ENCODE measurements at regions not wholly inside any gene's neighbourhood (a gene's known extent, or its start where the extent isn't known, plus 50 kb on each side); places are given as distances from the start of the nearest gene placed in this dataset.

- TF ChIP-seq POGK (CRISPR knock-in tag; conservative IDR thresholded peaks at IDR 0.05) (peak; percentile 75; the same call in 1 of the 2 replicates), RBAK (CRISPR knock-in tag; IDR thresholded peaks at IDR 0.05) (peak; percentile 22; the same call in 1 of the 2 replicates), FIP1L1 (IDR thresholded peaks at IDR 0.05; ENCODE audit: borderline replicate concordance, insufficient read depth, low read depth, low read length) (no peak), ZNF121 (CRISPR knock-in tag; IDR thresholded peaks at IDR 0.05) (no peak; the same call in 1 of the 2 replicates), HINFP (CRISPR knock-in tag; IDR thresholded peaks at IDR 0.05; ENCODE audit: low read depth) (no peak), MAFK (conservative IDR thresholded peaks at IDR 0.05 in 1 of 2, IDR thresholded peaks at IDR 0.05 in 1 of 2; ENCODE audit: low read length in 2 of 2) (no peak), ATF1 (CRISPR knock-in tag; IDR thresholded peaks at IDR 0.05) (peak; percentile 67; the same call in 1 of the 2 replicates), SMARCE1 (IDR thresholded peaks at IDR 0.05; ENCODE audit: borderline replicate concordance) (no peak), ZNF841 (CRISPR knock-in tag; IDR thresholded peaks at IDR 0.05; ENCODE audit: borderline replicate concordance) (no peak), ZIK1 (CRISPR knock-in tag; IDR thresholded peaks at IDR 0.05; ENCODE audit: borderline replicate concordance, low read depth) (no peak), ZNF337 (CRISPR knock-in tag; IDR thresholded peaks at IDR 0.05; ENCODE audit: borderline replicate concordance, low read depth) (no peak), CHD4 (IDR thresholded peaks at IDR 0.05; ENCODE audit: borderline replicate concordance, low read length) (no peak; the same call in 1 of the 2 replicates)
- TF ChIP-seq, protein P1, sequence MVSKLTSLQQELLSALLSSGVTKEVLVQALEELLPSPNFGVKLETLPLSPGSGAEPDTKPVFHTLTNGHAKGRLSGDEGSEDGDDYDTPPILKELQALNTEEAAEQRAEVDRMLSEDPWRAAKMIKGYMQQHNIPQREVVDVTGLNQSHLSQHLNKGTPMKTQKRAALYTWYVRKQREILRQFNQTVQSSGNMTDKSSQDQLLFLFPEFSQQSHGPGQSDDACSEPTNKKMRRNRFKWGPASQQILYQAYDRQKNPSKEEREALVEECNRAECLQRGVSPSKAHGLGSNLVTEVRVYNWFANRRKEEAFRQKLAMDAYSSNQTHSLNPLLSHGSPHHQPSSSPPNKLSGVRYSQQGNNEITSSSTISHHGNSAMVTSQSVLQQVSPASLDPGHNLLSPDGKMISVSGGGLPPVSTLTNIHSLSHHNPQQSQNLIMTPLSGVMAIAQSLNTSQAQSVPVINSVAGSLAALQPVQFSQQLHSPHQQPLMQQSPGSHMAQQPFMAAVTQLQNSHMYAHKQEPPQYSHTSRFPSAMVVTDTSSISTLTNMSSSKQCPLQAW (CRISPR knock-in tag; IDR thresholded peaks at IDR 0.05): peak; percentile 89
- TF ChIP-seq, protein P2, sequence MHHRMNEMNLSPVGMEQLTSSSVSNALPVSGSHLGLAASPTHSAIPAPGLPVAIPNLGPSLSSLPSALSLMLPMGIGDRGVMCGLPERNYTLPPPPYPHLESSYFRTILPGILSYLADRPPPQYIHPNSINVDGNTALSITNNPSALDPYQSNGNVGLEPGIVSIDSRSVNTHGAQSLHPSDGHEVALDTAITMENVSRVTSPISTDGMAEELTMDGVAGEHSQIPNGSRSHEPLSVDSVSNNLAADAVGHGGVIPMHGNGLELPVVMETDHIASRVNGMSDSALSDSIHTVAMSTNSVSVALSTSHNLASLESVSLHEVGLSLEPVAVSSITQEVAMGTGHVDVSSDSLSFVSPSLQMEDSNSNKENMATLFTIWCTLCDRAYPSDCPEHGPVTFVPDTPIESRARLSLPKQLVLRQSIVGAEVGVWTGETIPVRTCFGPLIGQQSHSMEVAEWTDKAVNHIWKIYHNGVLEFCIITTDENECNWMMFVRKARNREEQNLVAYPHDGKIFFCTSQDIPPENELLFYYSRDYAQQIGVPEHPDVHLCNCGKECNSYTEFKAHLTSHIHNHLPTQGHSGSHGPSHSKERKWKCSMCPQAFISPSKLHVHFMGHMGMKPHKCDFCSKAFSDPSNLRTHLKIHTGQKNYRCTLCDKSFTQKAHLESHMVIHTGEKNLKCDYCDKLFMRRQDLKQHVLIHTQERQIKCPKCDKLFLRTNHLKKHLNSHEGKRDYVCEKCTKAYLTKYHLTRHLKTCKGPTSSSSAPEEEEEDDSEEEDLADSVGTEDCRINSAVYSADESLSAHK (CRISPR knock-in tag; IDR thresholded peaks at IDR 0.05; ENCODE audit: borderline replicate concordance): no peak
Measured at GRCh38 chr5:43997647-43998272, 391.5 kb downstream of the FGF10 start (continued).

Data from HepG2 (cell line).